Large intestine (tissue), 3 donors: ENCODE measurements at regions not wholly inside any gene's neighbourhood (a gene's known extent, or its start where the extent isn't known, plus 50 kb on each side); places are given as distances from the start of the nearest gene placed in this dataset.
"Not testable (repeated sequence)": the region's sequence is repeated elsewhere in the genome, so short reads cannot be mapped to it uniquely, and the experiment has no call there.

ENCODE experiments used
- DNase-seq, 2 donors: peaks; one replicate each; pipeline versions ENCODE4 v3.0.0 to v3.0.0-alpha.2; 2013
- H3K27ac ChIP-seq: one replicate; pipeline ENCODE4 v1.5.1; 2013; ENCODE audit warnings: low read length
- H3K27me3 ChIP-seq: 2 replicates; pipeline ENCODE4 v1.6.1; 2013; ENCODE audit warnings: low read length; ENCODE audit not compliant: control insufficient read depth, insufficient read depth
- H3K36me3 ChIP-seq: 2 replicates; pipeline ENCODE4 v1.6.1; 2013; ENCODE audit warnings: low read length; ENCODE audit not compliant: control insufficient read depth, insufficient read depth
- H3K4me1 ChIP-seq: one replicate; pipeline ENCODE4 v1.6.1; 2013; ENCODE audit warnings: low read length; ENCODE audit not compliant: control insufficient read depth, insufficient read depth
- H3K4me3 ChIP-seq: one replicate; pipeline ENCODE4 v1.5.1; 2013; ENCODE audit warnings: low read length
- H3K9me3 ChIP-seq: one replicate; pipeline ENCODE4 v1.6.1; 2013; ENCODE audit warnings: mild to moderate bottlenecking, low read depth, low read length, moderate library complexity; ENCODE audit not compliant: control insufficient read depth
- WGBS: methylation state at CpG from one replicate; pipeline ENCODE4 v1.1.5; 2013; ENCODE audit warnings: low lambda C conversion rate; ENCODE audit not compliant: insufficient coverage; 5-methylcytosine and 5-hydroxymethylcytosine counted together

- Histone ChIP-seq H3K9me3 (no peaks in the 10 kb centered on the region), H3K36me3 (no peaks in the 10 kb centered on the region), H3K27me3 (no peaks in the 10 kb centered on the region), H3K4me1 (no peaks in the 10 kb centered on the region), H3K4me3 (no peak overlapping the region), H3K27ac (no peak overlapping the region)
- 83% methylated on average over 2 of the region's 7 CpGs for WGBS
- no peak for DNase-seq
Measured at GRCh38 chr14:52124791-52125684, 56.2 kb upstream of the NID2 start.

DNA sequence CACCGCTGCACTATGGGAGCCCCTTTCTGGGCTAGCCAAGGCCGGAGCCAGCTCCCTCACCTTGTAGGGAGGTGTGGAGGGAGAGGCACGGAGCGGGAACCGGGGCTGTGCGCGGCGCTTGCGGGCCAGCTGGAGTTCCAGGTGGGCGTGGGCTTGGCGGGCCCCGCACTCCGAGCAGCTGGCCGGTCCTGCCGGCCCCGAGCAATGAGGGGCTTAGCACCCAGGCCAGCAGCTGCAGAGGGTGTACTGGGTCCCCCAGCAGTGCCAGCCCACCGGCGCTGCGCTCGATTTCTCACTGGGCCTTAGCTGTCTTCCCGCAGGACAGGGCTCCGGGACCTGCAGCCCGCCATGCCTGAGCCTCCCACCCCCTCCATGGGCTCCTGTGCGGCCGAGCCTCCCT lies 53.3 kb upstream of the NID2 start:
- DNase-seq, H3K27ac ChIP-seq, H3K27me3 ChIP-seq, H3K4me1 ChIP-seq, H3K36me3 ChIP-seq, H3K4me3 ChIP-seq, H3K9me3 ChIP-seq: not testable (repeated sequence)
- no CpG with 5 or more reads among the region's 25 CpGs for WGBS

DNA sequence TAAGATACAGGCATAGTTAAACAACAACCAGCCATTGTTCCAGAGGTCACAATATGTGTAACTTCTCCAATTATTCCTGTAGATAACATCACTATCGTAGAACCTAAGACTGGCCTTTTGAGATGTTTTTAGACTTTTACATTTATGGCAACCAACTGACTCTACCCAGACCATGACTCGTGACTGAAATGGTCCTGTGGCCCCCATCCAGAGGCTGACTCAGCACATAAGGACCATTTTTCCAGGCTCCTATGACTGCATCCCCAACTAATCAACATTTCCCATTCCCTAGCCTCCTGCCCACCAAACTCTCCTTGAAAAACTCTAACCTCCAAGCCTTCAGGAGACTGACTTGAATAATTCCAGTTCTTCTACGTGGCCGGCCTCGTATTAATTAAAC lies 52.6 kb upstream of the NID2 start:
- Histone ChIP-seq H3K36me3 (no peaks in the 10 kb centered on the region), H3K27ac (no peak overlapping the region), H3K27me3 (no peaks in the 10 kb centered on the region), H3K4me3 (no peak overlapping the region), H3K9me3 (no peaks in the 10 kb centered on the region), H3K4me1 (no peaks in the 10 kb centered on the region)
- WGBS, result no CpG with 5 or more reads among the region's 5 CpGs
- no peak for DNase-seq

- no peaks in the 10 kb centered on the region for H3K36me3 ChIP-seq
- WGBS, result no CpG with 5 or more reads among the region's 3 CpGs
- peak; percentile 14 to 32 for DNase-seq
- H3K9me3 ChIP-seq, result no peaks in the 10 kb centered on the region
- no peak overlapping the region for H3K27ac ChIP-seq
- H3K4me3 ChIP-seq, result no peak overlapping the region
- H3K27me3 ChIP-seq, result no peaks in the 10 kb centered on the region
- no peaks in the 10 kb centered on the region for H3K4me1 ChIP-seq
Measured at GRCh38 chr14:52119030-52119429, 50.2 kb upstream of the NID2 start.
